ENCODE measurements at regions not wholly inside any gene's neighbourhood (a gene's known extent, or its start where the extent isn't known, plus 50 kb on each side); places are given as distances from the start of the nearest gene placed in this dataset.

DNA sequence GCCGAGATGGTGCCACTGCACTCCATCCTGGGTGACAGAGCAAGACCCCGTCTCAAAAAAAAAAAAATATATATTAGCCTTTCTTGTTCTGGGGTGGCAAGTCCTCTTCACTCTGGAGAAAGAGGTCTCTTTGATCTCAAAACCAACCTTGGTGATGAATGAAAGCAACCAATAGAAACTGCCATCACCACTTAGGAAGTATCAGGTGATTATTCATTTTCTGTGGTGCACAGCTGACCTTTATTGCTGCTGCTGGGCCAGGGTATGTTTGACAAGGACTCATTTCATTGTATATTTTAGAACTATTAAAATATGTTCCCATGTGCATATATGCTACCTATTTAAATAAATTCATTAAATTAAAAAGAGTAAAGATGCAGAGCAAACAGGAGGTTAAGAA lies 76.0 kb upstream of the KIT start:
- no peaks in the 10 kb centered on the region for H3K27me3 ChIP-seq (replicated peaks in 1 of 4; ENCODE audit: control insufficient read depth in 3 of 4, extremely low read depth in 1 of 4, insufficient read depth in 3 of 4, low read length in 3 of 4)
- no peaks in the 10 kb centered on the region for H4K20me1 ChIP-seq (replicated peaks in 1 of 2; ENCODE audit: control insufficient read depth in 1 of 2, insufficient read depth in 2 of 2, low read length in 2 of 2)
- no peak for FAIRE-seq
- no peak overlapping the region for H2AK5ac ChIP-seq (ENCODE audit: low read depth, low read length)
- TF ChIP-seq BCL11A (IDR thresholded peaks at IDR 0.05; ENCODE audit: low read depth in 2 of 2, low read length in 2 of 2), result no peak
- no peak for TF ChIP-seq POLR2A (IDR thresholded peaks at IDR 0.05; ENCODE audit: control extremely low read depth in 1 of 2, low read depth in 2 of 2, low read length in 2 of 2)
- no peak for TF ChIP-seq RAD21 (IDR thresholded peaks at IDR 0.05 in 1 of 2, conservative IDR thresholded peaks at IDR 0.05 in 1 of 2; ENCODE audit: low read depth in 2 of 2, low read length in 2 of 2)
- no peak for TF ChIP-seq TCF12 (IDR thresholded peaks at IDR 0.05; ENCODE audit: low read depth, low read length)
- no peak for TF ChIP-seq SIN3A (conservative IDR thresholded peaks at IDR 0.05 in 1 of 2, IDR thresholded peaks at IDR 0.05 in 1 of 2; ENCODE audit: low read depth in 1 of 2, low read length in 2 of 2)
- no peak for TF ChIP-seq NANOG (IDR thresholded peaks at IDR 0.05; ENCODE audit: insufficient read depth, low read depth, low read length, poor library complexity, severe bottlenecking)
- no peak for TF ChIP-seq TAF7 (optimal IDR thresholded peaks at IDR 0.05; ENCODE audit: borderline replicate concordance, low read depth, low read length)
- TF ChIP-seq POU5F1 (IDR thresholded peaks at IDR 0.05; ENCODE audit: low read depth, low read length), result no peak
- no peak for TF ChIP-seq TEAD4 (IDR thresholded peaks at IDR 0.05; ENCODE audit: low read depth, low read length)
- TF ChIP-seq SP4 (IDR thresholded peaks at IDR 0.05; ENCODE audit: low read length), result no peak
- no peak for TF ChIP-seq ZNF274 (IDR thresholded peaks at IDR 0.05; ENCODE audit: borderline replicate concordance, extremely low read depth, low read length)
- no peak for TF ChIP-seq CHD2 (IDR thresholded peaks at IDR 0.05; ENCODE audit: low read length)
- no peak for TF ChIP-seq CHD1 (IDR thresholded peaks at IDR 0.05; ENCODE audit: low read depth, low read length)
- no peak overlapping the region for H3K14ac ChIP-seq (ENCODE audit: insufficient read length)
- no peak overlapping the region; the same call in 1 of the 2 replicates for H2AFZ ChIP-seq (ENCODE audit: low read length)
- no peaks in the 10 kb centered on the region for H3K9me3 ChIP-seq (ENCODE audit: insufficient read depth in 2 of 2, low read depth in 1 of 2, low read length in 1 of 2)
- no peak overlapping the region for H3K23ac ChIP-seq (ENCODE audit: insufficient read length)
- no peak overlapping the region for H3K4me3 ChIP-seq (ENCODE audit: extremely low read depth in 1 of 4, insufficient read depth in 2 of 4, low read depth in 3 of 4, low read length in 4 of 4)
- CTCF ChIA-PET (ENCODE audit: partially characterized antibody), result no interaction called here
- no peak overlapping the region for H2BK12ac ChIP-seq (ENCODE audit: low read depth, low read length)
- H3K79me1 ChIP-seq (ENCODE audit: low read depth, low read length), result no peaks in the 10 kb centered on the region
- H3K36me3 ChIP-seq (ENCODE audit: control insufficient read depth in 2 of 4, insufficient read depth in 4 of 4, low read length in 3 of 4), result no peaks in the 10 kb centered on the region
- no peak overlapping the region for H3K18ac ChIP-seq (ENCODE audit: extremely low read depth, low read length)
- H3K4ac ChIP-seq (replicated peaks; ENCODE audit: insufficient read length, low read depth, low read length), result no peak overlapping the region
- POLR2A ChIA-PET (ENCODE audit: partially characterized antibody), result no interaction called here
- no peak overlapping the region for H4K5ac ChIP-seq (ENCODE audit: insufficient read length, low read depth, low read length)
- H3K79me2 ChIP-seq (ENCODE audit: control insufficient read depth in 1 of 2, insufficient read depth in 2 of 2, low read length in 2 of 2), result no peaks in the 10 kb centered on the region
- peaks cover 0 to 2% (median under 1%) of the 10 kb centered on the region in 4 experiments; a peak in 2 of 7 replicates for H3K4me1 ChIP-seq (replicated peaks in 1 of 4; ENCODE audit: control insufficient read depth in 3 of 4, insufficient read depth in 4 of 4, low read length in 3 of 4)
- no peak overlapping the region for H3K56ac ChIP-seq (replicated peaks; ENCODE audit: insufficient read length, low read depth, low read length)
- no peak for DNase-seq (ENCODE audit: low read depth in 1 of 2, low spot score in 2 of 2)
- 81% methylated on average over 2 of the region's 2 CpGs; no CpG with 5 or more reads in 1 of the 2 experiments for WGBS, 2 experiments (ENCODE audit: extremely low coverage in 1 of 2, insufficient coverage in 1 of 2, insufficient read length in 1 of 2, insufficient replicate concordance in 2 of 2, low coverage in 1 of 2, low lambda C conversion rate in 2 of 2, missing lambda C conversion rate in 1 of 2)
- no peak overlapping the region for H4K8ac ChIP-seq (ENCODE audit: extremely low read depth, insufficient read depth, low read length)
- no peak overlapping the region for H3K9ac ChIP-seq (replicated peaks in 1 of 4; ENCODE audit: extremely low read depth in 1 of 4, low read depth in 3 of 4, low read length in 3 of 4)
- H4K91ac ChIP-seq (replicated peaks; ENCODE audit: insufficient read length, low read length), result no peak overlapping the region
- no peaks in the 10 kb centered on the region for H3K23me2 ChIP-seq (ENCODE audit: low read depth, low read length)
- no peak overlapping the region for H2BK120ac ChIP-seq (replicated peaks; ENCODE audit: low read depth, low read length)
- no peak overlapping the region for H3K4me2 ChIP-seq (ENCODE audit: insufficient read depth in 1 of 2, low read depth in 2 of 2, low read length in 2 of 2)
- H3K27ac ChIP-seq (ENCODE audit: low read depth, low read length), result no peak overlapping the region
- no peak overlapping the region for H2BK15ac ChIP-seq (ENCODE audit: low read length)
- no peak overlapping the region for H2BK5ac ChIP-seq (ENCODE audit: low read depth, low read length)
- H2BK20ac ChIP-seq (ENCODE audit: low read length), result no peak overlapping the region
